GM21528 (cell line): ENCODE measurements at regions not wholly inside any gene's neighbourhood (a gene's known extent, or its start where the extent isn't known, plus 50 kb on each side); places are given as distances from the start of the nearest gene placed in this dataset.

Source experiments
- ATAC-seq: cut with Tn5 transposase; IDR thresholded peaks from one replicate; pipeline ENCODE4 v1.9.1; 2021; ENCODE audit warnings: mild to moderate bottlenecking, moderate library complexity; ENCODE audit not compliant: unreplicated experiment, low FRiP score

DNA sequence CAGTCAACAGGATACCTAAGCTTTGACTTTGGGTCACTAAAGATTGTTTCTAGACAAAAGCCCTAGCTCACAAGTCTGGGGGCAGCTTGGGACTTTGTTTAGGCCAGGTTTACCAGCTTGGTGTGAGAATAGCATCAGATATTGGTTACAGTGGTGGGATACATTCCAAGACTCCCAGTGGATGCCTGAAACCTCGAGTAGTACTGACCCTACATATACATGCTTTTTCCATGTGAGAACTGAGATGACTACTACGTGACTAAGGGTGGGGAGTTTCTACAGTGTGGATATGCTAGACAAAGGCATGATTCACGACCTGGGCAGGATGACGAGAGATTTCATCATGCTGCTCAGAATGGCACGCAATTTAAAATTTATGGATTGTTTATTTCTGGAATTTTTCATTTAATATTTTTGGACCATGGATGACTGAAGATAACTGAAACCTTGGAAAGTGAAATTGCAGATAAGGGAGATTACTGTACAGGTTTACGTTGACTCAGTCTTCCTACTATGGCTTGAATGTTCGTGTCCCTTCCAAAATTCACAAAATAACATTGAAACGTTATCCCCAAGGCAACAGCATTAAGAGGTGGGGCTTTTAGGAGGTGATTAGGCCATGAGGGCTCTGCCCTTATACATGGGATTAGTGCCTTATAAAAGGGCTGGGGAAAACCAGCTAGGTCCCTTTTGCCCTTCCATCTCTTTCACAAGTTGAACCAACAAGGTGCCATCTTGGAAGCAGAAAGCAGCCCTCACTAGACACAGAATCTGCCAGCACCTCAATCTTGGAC is 50.2 kb upstream of the CTAGE1 start:
- ATAC-seq, result no peak

DNA sequence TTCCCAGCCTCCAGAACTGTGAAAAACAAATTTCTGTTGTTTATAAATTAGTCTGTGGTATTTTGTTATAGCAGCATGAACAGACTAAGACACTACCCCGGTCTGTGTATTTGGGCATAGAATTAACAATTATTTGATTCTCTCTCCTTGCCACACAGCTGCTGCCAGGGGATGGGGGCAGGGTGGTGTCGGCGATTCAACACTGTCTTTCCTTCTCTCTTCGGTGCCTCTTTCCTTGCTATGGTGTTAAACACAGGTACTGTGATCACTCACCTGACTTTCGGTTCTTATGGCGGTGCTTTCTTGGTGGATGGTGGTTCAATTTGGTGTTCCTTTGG is 50.8 kb upstream of the CTAGE1 start:
- no peak for ATAC-seq

DNA sequence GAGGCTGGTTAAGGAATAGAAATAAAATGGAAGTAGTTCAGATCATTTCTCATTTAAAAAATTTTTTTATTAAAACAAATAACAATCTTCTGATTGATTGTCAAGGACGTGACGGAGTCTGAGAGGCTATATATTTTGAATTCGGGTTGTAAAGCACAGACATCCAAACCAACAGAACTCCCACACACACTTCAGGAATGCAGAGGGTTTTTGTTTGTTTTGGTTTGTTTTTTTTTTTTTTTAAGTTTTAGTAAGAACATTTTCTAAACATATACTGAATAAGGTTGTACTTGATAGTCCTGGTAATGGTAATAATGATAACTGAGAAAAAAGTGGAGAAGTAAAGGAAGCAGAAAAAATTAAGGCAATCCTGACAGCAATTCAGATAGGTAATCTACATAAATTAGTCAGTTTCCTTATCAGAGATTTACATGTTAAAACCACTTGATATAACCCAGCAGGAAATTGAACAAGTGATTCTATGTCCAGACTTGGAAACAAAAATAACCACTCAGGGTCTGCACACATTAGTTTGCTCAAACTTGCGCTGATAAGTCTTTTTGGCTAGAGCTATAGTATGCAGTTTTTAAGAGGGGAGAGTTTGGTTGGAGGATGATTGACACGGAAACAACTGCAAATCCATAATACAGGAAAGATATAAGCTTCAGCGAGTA is 51.5 kb upstream of the CTAGE1 start:
- ATAC-seq, result no peak

DNA sequence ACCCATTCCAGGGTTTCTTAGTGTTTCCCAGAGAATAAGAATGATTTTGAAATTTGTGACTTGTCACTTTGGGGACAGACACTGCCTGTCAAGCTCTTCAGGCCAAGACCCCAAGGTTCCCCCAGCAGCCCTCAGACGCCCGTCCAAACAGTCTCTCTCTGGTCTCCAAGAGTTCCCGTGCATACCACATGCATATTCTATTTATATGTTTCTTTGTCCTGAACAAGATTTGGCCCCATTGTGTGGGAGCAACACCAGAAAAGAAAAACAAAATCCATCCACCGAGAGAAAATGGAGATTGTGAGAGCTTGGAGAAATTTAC is 52.2 kb upstream of the CTAGE1 start:
- ATAC-seq, result no peak

DNA sequence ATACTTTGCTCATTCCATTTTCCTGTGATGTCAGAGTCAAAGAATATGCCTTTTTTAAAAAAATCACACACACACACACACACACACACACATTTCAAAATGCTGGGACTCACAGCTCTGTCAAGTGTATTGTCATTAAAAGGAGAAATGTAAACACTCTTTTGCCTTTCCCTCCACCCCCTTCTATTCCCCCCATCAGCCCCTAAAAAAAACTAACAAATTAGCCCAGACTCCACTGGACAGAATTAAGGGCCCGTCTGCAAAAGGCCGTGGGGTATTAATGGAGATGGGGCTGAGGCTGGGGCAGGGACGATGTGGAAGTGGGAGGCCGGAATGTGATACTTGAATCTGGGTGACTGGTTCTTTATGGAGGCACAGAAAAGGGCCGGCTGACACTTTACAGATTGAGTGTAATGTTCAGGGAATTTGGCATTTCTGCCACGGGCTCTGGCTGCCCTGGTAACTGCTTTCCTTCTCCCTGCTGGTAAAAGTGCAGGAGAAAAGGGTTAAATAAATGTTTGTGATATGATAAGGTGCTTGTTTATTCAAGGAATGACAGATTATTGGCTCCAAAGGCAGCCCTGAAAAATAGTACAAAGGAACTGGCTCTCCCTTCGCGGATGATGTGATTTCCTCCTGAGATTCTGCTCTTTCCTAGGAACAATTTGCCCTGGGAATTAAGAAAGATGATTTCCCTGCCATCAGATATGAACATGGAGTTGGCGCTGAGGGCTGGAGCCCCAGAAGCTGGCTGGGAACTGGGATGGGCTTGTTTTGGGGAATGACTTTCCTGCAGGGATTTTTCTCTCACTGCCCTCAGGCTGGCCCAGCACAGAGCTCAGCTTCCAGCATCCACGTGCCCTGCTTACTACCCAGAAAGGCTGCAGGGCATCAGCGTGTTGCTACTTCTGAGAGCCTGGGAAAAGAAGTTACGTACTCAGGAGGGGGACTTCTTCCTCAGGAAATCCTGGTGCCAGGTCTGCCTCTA is 52.8 kb upstream of the CTAGE1 start:
- no peak for ATAC-seq

DNA sequence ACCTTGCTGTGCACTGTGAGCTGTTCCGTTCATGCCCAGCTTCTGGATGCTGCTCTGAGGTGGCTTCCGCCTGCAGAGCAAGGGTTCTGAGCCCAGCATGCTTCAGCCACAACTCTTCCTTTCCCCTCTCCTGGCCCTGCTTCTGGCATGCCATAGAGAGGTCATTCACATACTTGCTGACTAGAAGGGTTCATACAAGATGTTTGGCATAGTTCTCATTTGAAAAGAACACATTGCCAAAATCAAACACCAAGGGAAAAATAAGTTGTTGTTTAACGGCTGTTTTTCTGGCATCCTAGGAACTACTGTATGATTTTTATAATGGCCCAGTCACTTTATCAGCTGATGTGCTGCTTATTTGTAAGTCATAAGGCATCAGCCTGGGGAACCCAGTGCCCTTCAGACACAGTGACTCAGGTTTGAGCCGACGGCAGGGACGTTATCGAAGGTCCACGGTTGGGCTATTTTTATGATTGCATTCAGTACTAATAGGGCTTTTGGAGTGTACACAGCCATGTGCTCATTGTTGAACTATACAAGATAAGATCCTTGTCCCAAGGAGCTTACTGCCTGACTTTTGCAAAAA is 53.9 kb upstream of the CTAGE1 start:
- no peak for ATAC-seq

DNA sequence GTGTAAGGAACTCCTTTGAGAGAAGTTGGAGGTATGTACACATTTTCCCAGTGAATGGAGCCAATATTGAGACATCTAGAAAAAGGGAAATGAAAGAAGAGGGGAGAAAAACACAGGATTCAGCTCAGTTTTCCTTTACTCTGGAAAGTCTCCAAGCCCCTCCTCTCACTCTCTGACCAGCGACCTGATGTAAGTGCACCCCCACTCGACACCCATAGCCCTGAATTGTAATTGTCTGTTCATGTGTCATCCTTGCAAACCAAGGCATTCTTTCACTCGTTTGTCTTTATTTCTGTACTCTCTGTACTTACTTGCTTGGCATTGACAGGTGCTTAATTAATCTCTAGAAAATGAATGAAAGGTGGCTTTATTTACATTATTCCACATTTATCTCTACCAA is 55.7 kb upstream of the CTAGE1 start:
- no peak for ATAC-seq

DNA sequence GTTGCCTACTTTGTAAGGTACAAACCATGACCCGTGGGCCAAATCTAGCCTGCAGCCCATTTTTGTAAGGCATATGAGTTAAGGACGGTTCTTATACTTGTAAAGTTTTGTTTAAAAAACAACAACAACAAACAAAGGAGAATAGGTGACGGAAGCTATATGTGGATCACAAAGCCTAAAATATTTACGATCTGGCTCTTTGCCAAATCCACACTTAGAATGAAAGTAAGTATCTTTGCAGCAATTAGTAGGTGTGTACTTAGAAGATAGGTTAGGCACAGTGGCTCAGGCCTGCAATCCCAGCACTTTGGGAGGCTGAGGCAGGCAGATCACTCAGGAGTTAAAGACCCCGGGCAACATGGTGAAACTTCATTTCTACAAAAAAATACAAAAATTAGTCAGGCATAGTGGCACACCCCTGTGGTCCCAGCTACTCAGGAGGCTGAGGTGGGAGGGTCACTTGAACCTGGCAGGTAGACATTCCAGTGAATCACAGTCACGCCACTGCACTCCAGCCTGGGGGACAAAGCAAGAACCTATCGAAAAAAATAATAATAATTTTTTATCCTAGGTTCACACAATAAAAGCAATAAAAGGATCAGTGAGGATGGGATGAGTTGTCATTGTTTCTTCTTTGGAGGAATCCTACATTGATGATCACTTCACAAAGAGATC is 57.8 kb upstream of the CTAGE1 start:
- ATAC-seq, result no peak

DNA sequence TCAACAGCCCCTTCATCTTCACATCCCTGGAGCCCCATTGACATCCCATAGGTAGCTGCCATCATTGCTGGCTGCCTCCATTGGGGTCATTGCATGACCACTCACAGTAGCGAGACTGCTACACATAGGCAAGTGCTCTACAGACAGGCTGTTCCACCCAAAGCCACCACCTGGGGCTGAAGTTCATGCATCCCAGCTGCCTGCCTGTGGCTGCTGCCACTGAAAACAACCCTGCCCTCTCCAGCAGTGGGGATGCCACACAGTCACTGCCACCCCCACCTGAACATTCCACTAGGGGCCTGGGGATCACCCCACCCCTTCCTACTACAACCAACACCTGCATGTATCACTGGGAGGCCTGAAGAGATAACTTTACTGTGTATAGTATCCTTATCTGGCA is 59.5 kb upstream of the CTAGE1 start:
- ATAC-seq, result no peak

DNA sequence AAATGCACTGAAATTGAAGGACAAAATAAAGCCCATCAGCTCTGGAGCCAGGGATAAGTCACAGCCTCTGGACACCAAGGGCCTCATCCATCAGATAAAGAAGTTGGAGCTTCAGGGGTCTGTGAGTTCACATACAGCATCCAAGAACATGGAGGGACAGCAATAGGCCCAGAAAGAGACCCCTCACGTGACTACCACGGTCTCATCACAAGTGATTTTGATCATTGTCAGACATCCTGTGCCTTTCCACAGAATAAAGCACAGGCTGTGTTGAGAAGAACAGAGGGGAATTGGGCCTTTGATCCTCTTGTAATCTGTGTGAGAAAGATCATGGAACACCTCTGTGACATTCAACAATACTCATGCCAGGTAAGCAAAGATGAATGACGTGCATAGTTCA is 65.2 kb upstream of the CTAGE1 start:
- ATAC-seq, result no peak

DNA sequence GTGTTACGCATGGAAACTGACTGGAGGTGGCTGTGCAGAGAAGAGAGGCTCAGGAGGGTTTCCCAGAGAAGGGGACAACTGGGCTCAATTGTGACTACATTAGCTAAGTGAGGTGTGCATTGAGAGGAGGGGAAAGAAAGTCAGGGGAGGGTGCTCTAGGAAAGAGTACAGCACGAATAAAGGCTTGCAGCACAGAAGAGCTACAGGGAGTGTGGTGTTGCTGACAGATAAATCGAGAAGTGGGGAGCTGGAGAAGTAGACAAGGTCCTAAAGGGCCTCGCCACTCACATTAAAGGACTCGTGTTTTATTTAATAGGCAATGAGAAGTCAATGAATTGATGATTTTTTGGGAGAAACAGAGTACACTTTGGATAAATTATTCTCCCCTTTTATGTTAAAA is 65.7 kb upstream of the CTAGE1 start:
- ATAC-seq, result no peak

DNA sequence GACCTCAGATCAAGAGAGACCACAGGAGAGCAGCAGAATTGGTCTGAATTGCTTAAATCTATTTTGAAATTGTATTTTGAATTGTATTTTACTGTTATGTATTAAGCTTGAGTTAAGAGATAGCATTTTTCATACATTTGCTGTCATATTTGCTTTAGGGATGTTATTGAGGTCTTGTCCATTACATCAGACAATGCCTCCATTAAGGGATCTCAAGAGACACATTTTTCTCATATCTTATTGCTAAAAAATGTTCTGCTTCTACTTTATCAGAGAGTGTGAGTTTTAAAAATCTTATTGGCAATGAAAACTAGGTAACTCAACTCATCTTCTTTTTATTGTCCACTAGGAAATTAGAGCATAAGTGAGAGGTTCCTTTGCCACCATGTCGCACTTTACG is 66.8 kb upstream of the CTAGE1 start:
- no peak for ATAC-seq

DNA sequence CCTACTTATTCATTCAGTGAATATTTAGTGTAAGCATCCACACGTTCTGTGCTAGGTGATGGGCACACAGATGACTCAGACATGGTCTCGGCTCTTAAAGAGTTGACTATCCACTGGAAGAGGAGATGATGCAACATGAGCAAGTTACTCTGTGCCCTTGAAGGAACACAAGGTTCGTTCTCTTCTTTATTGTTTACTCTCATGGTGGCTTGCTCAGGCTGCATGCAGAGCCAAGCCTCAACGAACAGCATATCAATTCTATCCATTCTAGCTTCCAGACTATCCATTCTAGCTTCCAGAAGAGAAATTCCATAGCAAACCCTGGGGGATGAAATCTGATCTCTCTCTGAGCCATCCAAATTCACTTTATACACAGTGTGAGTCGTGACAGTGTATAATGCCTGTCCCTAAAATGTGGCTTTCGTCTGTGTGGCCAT is 68.1 kb upstream of the CTAGE1 start:
- no peak for ATAC-seq

DNA sequence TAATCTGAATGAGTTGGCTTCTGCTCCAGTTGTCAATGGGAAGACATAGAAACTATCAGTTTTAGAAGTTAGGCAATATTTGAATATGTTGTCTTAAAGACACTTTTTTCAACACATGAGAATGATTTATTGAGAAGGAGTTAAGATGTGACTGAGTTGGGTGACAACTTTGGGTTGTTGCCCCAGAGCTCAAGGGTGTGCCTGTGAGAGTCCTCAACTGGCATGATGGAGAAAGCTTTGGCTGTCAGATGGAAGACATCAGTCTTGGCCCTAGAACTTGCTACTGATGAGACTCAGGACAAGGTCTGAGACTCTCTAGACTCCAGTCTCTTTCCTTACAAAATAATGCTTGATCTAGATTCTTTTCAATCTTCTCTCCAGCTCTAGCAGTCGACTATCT is 69.0 kb upstream of the CTAGE1 start:
- no peak for ATAC-seq

DNA sequence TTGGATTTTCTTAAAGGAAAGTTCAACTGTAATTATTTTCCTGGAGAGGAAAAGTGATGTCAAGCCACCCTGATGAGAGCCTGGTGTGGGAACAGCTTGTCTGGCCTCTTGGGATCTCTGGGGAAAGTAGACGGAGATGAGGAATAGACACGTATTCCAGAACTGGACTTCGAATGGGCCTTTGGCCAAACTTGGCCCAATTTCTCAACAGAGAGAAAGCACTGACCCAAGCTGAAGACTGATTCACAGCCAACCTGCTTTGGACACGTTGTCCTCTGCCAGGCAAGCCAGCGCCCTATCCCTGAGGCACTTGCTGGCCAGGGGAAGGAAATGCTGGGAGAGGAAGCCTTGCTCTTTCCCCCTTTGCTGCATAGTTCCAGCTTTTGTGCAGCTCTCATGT is 70.8 kb upstream of the CTAGE1 start:
- ATAC-seq, result no peak

DNA sequence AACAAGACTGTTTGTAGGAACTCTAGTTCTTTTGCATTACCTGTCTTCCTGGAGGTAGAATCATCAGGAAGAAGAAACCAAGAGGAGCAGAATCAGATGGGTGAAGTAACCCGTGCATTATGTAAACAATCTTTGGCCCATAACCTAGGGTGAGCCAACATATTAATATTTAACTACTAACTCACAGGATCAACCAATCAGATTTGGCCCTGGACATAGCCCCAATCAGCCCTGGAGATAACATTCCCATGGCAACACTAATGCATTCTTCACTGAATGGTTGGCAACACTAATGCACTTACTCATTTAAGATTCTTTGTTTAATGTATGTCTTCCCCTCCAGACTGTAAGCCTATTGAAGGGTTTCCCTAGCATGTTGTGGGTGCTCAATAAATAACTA is 72.0 kb upstream of the CTAGE1 start:
- ATAC-seq, result no peak

DNA sequence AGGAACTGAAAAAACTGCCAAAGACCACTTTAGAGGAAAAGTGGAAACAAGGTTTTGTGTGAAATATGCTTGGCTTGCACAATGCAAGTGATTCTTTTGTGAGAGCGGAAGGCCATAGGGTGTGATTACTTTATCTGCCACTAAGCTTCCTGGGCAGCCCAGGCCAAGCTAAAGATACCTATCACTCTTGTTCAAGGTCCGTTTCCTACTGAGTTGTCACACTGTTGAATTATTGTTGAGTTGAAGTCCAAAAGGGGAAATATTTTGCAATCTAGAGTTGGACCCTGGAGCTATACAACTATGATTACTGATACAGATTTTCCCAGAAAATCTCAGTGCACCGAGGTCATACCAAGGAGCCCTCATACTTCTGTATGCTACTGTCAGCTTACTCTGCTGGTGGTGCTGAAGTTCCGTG is 72.7 kb upstream of the CTAGE1 start:
- no peak for ATAC-seq

DNA sequence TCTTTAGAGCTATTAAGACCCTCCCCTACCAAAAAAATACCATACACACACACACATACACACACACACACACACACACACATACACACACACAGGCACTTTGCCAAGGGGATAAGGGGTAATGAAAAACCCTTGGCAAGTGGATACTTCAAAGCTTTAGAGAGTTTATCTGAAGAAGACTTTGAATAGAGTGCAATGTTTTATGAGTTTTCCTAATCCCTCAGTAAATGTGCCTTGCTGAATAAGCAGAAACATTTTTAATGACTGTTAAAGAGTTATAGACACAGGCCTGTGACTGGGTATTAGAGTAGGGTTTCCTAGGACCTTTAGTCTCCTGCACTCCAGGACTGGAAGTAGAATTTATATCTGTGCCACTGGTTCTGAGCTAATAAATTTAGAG is 75.5 kb upstream of the CTAGE1 start:
- no peak for ATAC-seq

DNA sequence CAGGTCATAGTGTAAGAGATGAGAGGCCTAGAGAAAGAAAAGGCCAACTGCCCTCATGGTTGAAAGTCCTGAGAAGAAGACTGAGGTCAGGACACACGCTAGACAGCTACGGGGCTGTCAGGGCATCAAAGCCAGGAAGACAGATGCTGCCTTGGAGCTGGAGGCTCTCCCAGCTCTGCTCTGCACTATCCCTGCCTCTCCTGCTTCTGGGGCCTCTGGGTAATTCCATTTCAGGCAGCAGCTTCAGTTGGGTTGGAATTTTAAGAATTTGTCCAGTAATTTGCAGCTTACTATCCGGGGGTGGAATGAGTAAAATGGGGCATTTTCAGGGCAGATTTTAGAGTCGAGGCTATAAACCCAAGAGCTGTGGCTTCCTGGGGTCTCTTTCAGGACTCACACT is 76.2 kb upstream of the CTAGE1 start:
- no peak for ATAC-seq

DNA sequence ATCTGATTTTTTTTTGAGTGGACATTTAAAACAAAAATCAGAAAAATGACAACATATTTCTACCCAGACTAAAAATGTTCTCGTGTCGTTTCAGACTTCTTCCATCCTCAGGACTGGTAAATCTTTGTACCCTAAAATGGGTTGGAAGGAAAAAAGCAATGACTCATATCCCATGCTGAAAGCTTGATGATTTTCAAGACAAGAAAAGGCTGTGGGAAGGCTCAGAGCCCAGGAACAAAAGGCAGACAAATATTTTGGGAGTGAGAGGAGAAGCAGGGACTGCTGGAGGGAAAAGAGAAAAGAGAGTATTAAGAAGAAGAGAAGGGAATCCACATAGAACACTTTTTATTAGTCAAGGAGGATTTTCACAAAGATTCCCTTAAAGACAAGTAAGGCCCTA is 77.1 kb upstream of the CTAGE1 start:
- ATAC-seq, result no peak
